Breast epithelium (tissue), 3 donors: ENCODE measurements at regions not wholly inside any gene's neighbourhood (a gene's known extent, or its start where the extent isn't known, plus 50 kb on each side); places are given as distances from the start of the nearest gene placed in this dataset.

ENCODE experiments used
- POLR2AphosphoS5 ChIP-seq, 3 donors: sonication (generic); formaldehyde crosslinking; IDR thresholded peaks; one replicate each; pipeline ENCODE4 v1.6.1; 2017; ENCODE audit warnings: antibody characterized with exemption in 3 of 3
- TF ChIP-seq, protein P1 (sequence below), 3 donors: fragments of 450-650 bp; IDR thresholded peaks; one replicate each; pipeline ENCODE4 v1.5.1; 2016 to 2017; ENCODE audit warnings: antibody characterized with exemption in 3 of 3, mild to moderate bottlenecking in 3 of 3, moderate library complexity in 3 of 3

GRCh38 chr15:80323285-80323684 lies 71.3 kb upstream of the CTXND1 start:
- TF ChIP-seq, protein P1, sequence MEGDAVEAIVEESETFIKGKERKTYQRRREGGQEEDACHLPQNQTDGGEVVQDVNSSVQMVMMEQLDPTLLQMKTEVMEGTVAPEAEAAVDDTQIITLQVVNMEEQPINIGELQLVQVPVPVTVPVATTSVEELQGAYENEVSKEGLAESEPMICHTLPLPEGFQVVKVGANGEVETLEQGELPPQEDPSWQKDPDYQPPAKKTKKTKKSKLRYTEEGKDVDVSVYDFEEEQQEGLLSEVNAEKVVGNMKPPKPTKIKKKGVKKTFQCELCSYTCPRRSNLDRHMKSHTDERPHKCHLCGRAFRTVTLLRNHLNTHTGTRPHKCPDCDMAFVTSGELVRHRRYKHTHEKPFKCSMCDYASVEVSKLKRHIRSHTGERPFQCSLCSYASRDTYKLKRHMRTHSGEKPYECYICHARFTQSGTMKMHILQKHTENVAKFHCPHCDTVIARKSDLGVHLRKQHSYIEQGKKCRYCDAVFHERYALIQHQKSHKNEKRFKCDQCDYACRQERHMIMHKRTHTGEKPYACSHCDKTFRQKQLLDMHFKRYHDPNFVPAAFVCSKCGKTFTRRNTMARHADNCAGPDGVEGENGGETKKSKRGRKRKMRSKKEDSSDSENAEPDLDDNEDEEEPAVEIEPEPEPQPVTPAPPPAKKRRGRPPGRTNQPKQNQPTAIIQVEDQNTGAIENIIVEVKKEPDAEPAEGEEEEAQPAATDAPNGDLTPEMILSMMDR (IDR thresholded peaks at IDR 0.05) = peak in 1 of 3 donors; percentile 8
- TF ChIP-seq POLR2AphosphoS5 (IDR thresholded peaks at IDR 0.05) = no peak
